ENCODE measurements at regions not wholly inside any gene's neighbourhood (a gene's known extent, or its start where the extent isn't known, plus 50 kb on each side); places are given as distances from the start of the nearest gene placed in this dataset.

- Histone ChIP-seq H3K4me3 (ENCODE audit: low read length) (no peak overlapping the region), H3K36me3 (ENCODE audit: insufficient read depth, low read length) (no peaks in the 10 kb centered on the region), H3K27ac (ENCODE audit: low read depth in 1 of 2, low read length in 2 of 2) (no peak overlapping the region), H3K27me3 (ENCODE audit: control insufficient read depth in 1 of 2, insufficient read depth in 2 of 2, low read length in 2 of 2) (peaks cover 5 to 12% of the 10 kb centered on the region in 2 experiments), H3K9me3 (ENCODE audit: control insufficient read depth in 1 of 2, insufficient read depth in 1 of 2, low read length in 2 of 2) (no peaks in the 10 kb centered on the region), H3K4me1 (ENCODE audit: insufficient read depth, low read length) (no peaks in the 10 kb centered on the region)
- TF ChIP-seq CTCF (IDR thresholded peaks at IDR 0.05) = no peak
- Mint-ChIP-seq H3K4me3 (no peak overlapping the region), H3K4me1 (ENCODE audit: low read depth) (no peaks in the 10 kb centered on the region), H3K27me3 (peaks cover 24% of the 10 kb centered on the region), H3K9me3 (no peaks in the 10 kb centered on the region), H3K27ac (no peak overlapping the region), H3K36me3 (ENCODE audit: low read depth) (no peaks in the 10 kb centered on the region)
- ChIA-PET CTCF (interaction anchor here (0.6 kb wide), 1 partner anchor 746 kb away, joined by 3 read pairs; no protein-coding TSS in a partner anchor), POLR2A (no interaction called here)
- DNase-seq (no peak), ATAC-seq (ENCODE audit: poor library complexity) (no peak)
- intact Hi-C loops (cut with DNase I, micrococcal nuclease) = no loop called here
Observed at GRCh38 chr16:80489173-80489572, 51.6 kb upstream of the DYNLRB2 start.

GRCh38 chr16:80488167-80488566, 52.6 kb upstream of the DYNLRB2 start:
- POLR2A ChIA-PET = no interaction called here
- intact Hi-C loops (cut with DNase I, micrococcal nuclease) = no loop called here
- H3K4me1 ChIP-seq (ENCODE audit: insufficient read depth, low read length) = no peaks in the 10 kb centered on the region

GRCh38 chr16:80480664-80481063, 60.1 kb upstream of the DYNLRB2 start:
- Mint-ChIP-seq H3K4me3 (no peak overlapping the region), H3K9me3 (no peaks in the 10 kb centered on the region), H3K27me3 (peaks cover 16% of the 10 kb centered on the region), H3K36me3 (ENCODE audit: low read depth) (no peaks in the 10 kb centered on the region), H3K4me1 (ENCODE audit: low read depth) (no peaks in the 10 kb centered on the region), H3K27ac (no peak overlapping the region)
- no peaks in the 10 kb centered on the region for H3K4me1 ChIP-seq (ENCODE audit: insufficient read depth, low read length)
- TF ChIP-seq CTCF (IDR thresholded peaks at IDR 0.05) = no peak
- H3K27ac ChIP-seq (ENCODE audit: low read depth in 1 of 2, low read length in 2 of 2) = no peak overlapping the region
- peaks cover 0 to 4% of the 10 kb centered on the region in 2 experiments for H3K27me3 ChIP-seq (ENCODE audit: control insufficient read depth in 1 of 2, insufficient read depth in 2 of 2, low read length in 2 of 2)
- POLR2A ChIA-PET = no interaction called here
- CTCF ChIA-PET = no interaction called here
- H3K36me3 ChIP-seq (ENCODE audit: insufficient read depth, low read length) = no peaks in the 10 kb centered on the region
- no peak for ATAC-seq (ENCODE audit: poor library complexity)
- intact Hi-C loops (cut with DNase I, micrococcal nuclease) = no loop called here
- no peak for DNase-seq
- no peaks in the 10 kb centered on the region for H3K9me3 ChIP-seq (ENCODE audit: control insufficient read depth in 1 of 2, insufficient read depth in 1 of 2, low read length in 2 of 2)
- no peak overlapping the region for H3K4me3 ChIP-seq (ENCODE audit: low read length)

More at GRCh38 chr16:80488167-80488566, 52.6 kb upstream of the DYNLRB2 start:
- Histone ChIP-seq H3K27me3 (ENCODE audit: control insufficient read depth in 1 of 2, insufficient read depth in 2 of 2, low read length in 2 of 2) (peaks cover 5 to 12% of the 10 kb centered on the region in 2 experiments), H3K27ac (ENCODE audit: low read depth in 1 of 2, low read length in 2 of 2) (no peak overlapping the region), H3K9me3 (ENCODE audit: control insufficient read depth in 1 of 2, insufficient read depth in 1 of 2, low read length in 2 of 2) (no peaks in the 10 kb centered on the region), H3K36me3 (ENCODE audit: insufficient read depth, low read length) (no peaks in the 10 kb centered on the region), H3K4me3 (ENCODE audit: low read length) (no peak overlapping the region)
- CTCF ChIA-PET = no interaction called here
- Mint-ChIP-seq H3K9me3 (no peaks in the 10 kb centered on the region), H3K36me3 (ENCODE audit: low read depth) (no peaks in the 10 kb centered on the region), H3K27me3 (peaks cover 24% of the 10 kb centered on the region), H3K27ac (no peak overlapping the region), H3K4me3 (no peak overlapping the region), H3K4me1 (ENCODE audit: low read depth) (no peaks in the 10 kb centered on the region)
- TF ChIP-seq CTCF (IDR thresholded peaks at IDR 0.05) = no peak
- ATAC-seq (ENCODE audit: poor library complexity) (no peak), DNase-seq (no peak)

All from CD4-positive, alpha-beta T cell (primary cell).